NT2/D1 (cell line): ENCODE measurements at regions not wholly inside any gene's neighbourhood (a gene's known extent, or its start where the extent isn't known, plus 50 kb on each side); places are given as distances from the start of the nearest gene placed in this dataset.

ENCODE experiments used
- SUZ12 ChIP-seq: IDR thresholded peaks from 2 replicates; pipeline ENCODE4 v1.6.1; 2011; ENCODE audit not compliant: insufficient read length, insufficient read depth; ENCODE audit errors: extremely low read depth
- ZNF274 ChIP-seq: IDR thresholded peaks from 2 replicates; pipeline ENCODE4 v1.6.1; 2011; ENCODE audit warnings: mild to moderate bottlenecking, low read depth, low read length

GRCh38 chr2:220701115-220701514, 871.0 kb downstream of the EPHA4 start:
- no peak for TF ChIP-seq ZNF274
- TF ChIP-seq SUZ12: no peak
